IMR-90 (cell line): ENCODE measurements at regions not wholly inside any gene's neighbourhood (a gene's known extent, or its start where the extent isn't known, plus 50 kb on each side); places are given as distances from the start of the nearest gene placed in this dataset.

Source experiments
- BHLHE40 ChIP-seq: fragments of 150-350 bp; IDR thresholded peaks from 2 replicates; pipeline ENCODE4 v1.6.1; 2016; ENCODE audit warnings: mild to moderate bottlenecking, low read depth, low read length
- MAFK ChIP-seq: IDR thresholded peaks from 2 replicates; pipeline ENCODE4 v1.6.1; 2012; ENCODE audit warnings: low read depth, low read length, improper control_type of control experiment
- MAZ ChIP-seq: IDR thresholded peaks from 2 replicates; pipeline ENCODE4 v1.6.1; 2012; ENCODE audit warnings: low read depth, mild to moderate bottlenecking, low read length, improper control_type of control experiment, moderate library complexity, borderline replicate concordance
- MXI1 ChIP-seq: IDR thresholded peaks from 2 replicates; pipeline ENCODE4 v1.6.1; 2012; ENCODE audit warnings: low read depth, mild to moderate bottlenecking, low read length, moderate library complexity, borderline replicate concordance
- POLR2A ChIP-seq: IDR thresholded peaks from 2 replicates; pipeline ENCODE4 v1.6.1; 2012; ENCODE audit warnings: mild to moderate bottlenecking, low read depth, low read length
- RAD21 ChIP-seq: IDR thresholded peaks from 2 replicates; pipeline ENCODE4 v1.6.1; 2012; ENCODE audit warnings: low read length, improper control_type of control experiment
- RCOR1 ChIP-seq: IDR thresholded peaks from 2 replicates; pipeline ENCODE4 v1.6.1; 2012; ENCODE audit warnings: mild to moderate bottlenecking, low read length, improper control_type of control experiment; ENCODE audit not compliant: insufficient replicate concordance
- SMC3 ChIP-seq: fragments of 150-350 bp; IDR thresholded peaks from 2 replicates; pipeline ENCODE4 v1.6.1; 2016; ENCODE audit warnings: low read depth, mild to moderate bottlenecking, antibody characterized with exemption, low read length, moderate library complexity
- TF ChIP-seq, protein P1 (sequence below): conservative IDR thresholded peaks from 2 replicates; pipeline ENCODE4 v1.5.1; 2012; ENCODE audit warnings: mild to moderate bottlenecking, low read depth, low read length, improper control_type of control experiment

DNA sequence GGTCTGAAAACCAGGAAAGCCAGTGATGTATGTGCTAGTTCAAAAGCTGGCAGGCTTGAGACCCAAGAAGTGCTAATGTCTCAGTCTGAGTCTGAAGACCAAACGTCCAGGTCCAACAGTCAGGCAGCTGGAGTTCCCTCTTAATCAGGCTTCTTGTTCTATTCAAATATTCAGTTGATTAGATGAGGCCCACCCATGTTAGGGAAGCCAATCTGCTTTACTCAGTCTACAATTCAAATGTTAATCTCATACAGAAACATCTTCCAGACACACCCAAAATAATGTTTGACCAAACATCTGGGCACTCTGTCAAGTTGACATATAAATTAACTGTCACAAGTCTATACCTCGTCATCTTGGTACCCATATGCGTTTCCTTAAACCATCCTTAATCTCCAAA, 72.4 kb upstream of the IL2 start:
- TF ChIP-seq, protein P1, sequence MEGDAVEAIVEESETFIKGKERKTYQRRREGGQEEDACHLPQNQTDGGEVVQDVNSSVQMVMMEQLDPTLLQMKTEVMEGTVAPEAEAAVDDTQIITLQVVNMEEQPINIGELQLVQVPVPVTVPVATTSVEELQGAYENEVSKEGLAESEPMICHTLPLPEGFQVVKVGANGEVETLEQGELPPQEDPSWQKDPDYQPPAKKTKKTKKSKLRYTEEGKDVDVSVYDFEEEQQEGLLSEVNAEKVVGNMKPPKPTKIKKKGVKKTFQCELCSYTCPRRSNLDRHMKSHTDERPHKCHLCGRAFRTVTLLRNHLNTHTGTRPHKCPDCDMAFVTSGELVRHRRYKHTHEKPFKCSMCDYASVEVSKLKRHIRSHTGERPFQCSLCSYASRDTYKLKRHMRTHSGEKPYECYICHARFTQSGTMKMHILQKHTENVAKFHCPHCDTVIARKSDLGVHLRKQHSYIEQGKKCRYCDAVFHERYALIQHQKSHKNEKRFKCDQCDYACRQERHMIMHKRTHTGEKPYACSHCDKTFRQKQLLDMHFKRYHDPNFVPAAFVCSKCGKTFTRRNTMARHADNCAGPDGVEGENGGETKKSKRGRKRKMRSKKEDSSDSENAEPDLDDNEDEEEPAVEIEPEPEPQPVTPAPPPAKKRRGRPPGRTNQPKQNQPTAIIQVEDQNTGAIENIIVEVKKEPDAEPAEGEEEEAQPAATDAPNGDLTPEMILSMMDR, result no peak
- no peak for TF ChIP-seq POLR2A
- no peak for TF ChIP-seq RAD21
- TF ChIP-seq MXI1, result no peak
- TF ChIP-seq SMC3, result no peak
- no peak for TF ChIP-seq RCOR1
- no peak for TF ChIP-seq MAFK
- no peak for TF ChIP-seq MAZ
- no peak for TF ChIP-seq BHLHE40
